Fibroblast of villous mesenchyme (primary cell): ENCODE measurements at regions not wholly inside any gene's neighbourhood (a gene's known extent, or its start where the extent isn't known, plus 50 kb on each side); places are given as distances from the start of the nearest gene placed in this dataset.

ENCODE experiments used
- DNase-seq: peaks from one replicate; pipeline ENCODE4 v3.0.0-alpha.2; 2010; ENCODE audit warnings: low read depth
- H3K4me3 ChIP-seq: 2 replicates; pipeline ENCODE4 v1.5.1; 2011; ENCODE audit warnings: low read depth, mild to moderate bottlenecking, low read length
- CTCF ChIP-seq: IDR thresholded peaks from 2 replicates; pipeline ENCODE4 v1.5.1; 2012; ENCODE audit warnings: low read depth, mild to moderate bottlenecking, low read length; ENCODE audit not compliant: insufficient read depth

GRCh38 chr6:8268156-8268555, 165.8 kb upstream of the EEF1E1 start:
- no peak for TF ChIP-seq CTCF
- H3K4me3 ChIP-seq, result no peak overlapping the region
- no peak for DNase-seq

DNA sequence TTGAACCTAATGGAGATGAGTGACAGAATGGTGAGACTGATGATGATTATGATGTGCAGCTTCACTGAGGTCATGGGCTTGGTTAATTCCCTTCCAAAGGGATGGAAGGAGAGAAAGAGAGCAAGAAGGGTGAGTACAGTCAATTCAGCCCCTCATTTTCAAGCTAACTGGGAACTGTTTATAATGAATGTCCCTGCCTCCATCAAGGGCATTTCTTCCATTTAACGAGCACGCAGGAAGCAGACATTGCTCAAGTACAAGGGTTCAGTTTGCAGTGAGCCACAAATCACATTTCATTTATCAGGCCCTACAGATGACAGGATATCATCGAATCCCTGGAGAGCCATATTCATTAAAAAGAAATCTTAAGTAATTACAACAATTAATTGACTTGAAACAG, 158.3 kb upstream of the EEF1E1 start:
- TF ChIP-seq CTCF, result no peak
- no peak overlapping the region for H3K4me3 ChIP-seq
- no peak for DNase-seq

DNA sequence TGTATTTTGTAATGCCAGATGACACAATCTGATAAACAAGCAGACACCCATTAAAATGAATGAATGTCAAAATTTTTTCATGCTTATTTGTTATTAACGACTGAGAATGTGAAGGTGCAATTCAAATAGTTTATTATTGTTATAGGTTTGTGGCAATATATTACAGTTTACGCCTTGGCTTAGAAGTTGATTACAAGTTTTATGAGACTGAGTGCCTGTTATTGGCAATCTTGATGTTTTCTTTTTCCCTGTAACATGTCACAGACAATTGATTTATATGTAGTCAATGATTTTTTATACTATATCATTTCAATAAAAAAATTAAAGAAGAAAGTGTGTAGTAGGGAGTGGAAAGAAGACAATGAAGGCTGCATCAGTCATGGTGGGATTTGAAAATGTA, 144.1 kb upstream of the EEF1E1 start:
- TF ChIP-seq CTCF, result no peak
- H3K4me3 ChIP-seq, result no peak overlapping the region
- no peak for DNase-seq

- no peak for DNase-seq
- no peak overlapping the region for H3K4me3 ChIP-seq
Measured at GRCh38 chr6:8245726-8246125, 143.4 kb upstream of the EEF1E1 start.

GRCh38 chr6:8243475-8243874, 141.1 kb upstream of the EEF1E1 start:
- H3K4me3 ChIP-seq, result no peak overlapping the region
- peak; percentile 44 for DNase-seq
- no peak for TF ChIP-seq CTCF

More at GRCh38 chr6:8245726-8246125, 143.4 kb upstream of the EEF1E1 start:
- no peak for TF ChIP-seq CTCF

- no peak for DNase-seq
- no peak for TF ChIP-seq CTCF
- H3K4me3 ChIP-seq, result no peak overlapping the region
Measured at GRCh38 chr6:8242885-8243284, 140.5 kb upstream of the EEF1E1 start.

- no peak for DNase-seq
- no peak for TF ChIP-seq CTCF
- no peak overlapping the region for H3K4me3 ChIP-seq
Measured at GRCh38 chr6:8240301-8240700, 138.0 kb upstream of the EEF1E1 start.
